Muscle layer of colon (tissue), 2 donors: ENCODE measurements at regions not wholly inside any gene's neighbourhood (a gene's known extent, or its start where the extent isn't known, plus 50 kb on each side); places are given as distances from the start of the nearest gene placed in this dataset.
"Not testable (repeated sequence)": the region's sequence is repeated elsewhere in the genome, so short reads cannot be mapped to it uniquely, and the experiment has no call there.

Experiments
- H3K27ac ChIP-seq: one replicate; pipeline ENCODE4 v1.7.0; 2013; ENCODE audit warnings: low read depth, mild to moderate bottlenecking, low read length, moderate library complexity
- H3K27me3 ChIP-seq, 2 donors: one replicate each; pipeline ENCODE4 v1.7.0; 2013; ENCODE audit warnings: low read length in 2 of 2, mild to moderate bottlenecking in 2 of 2; ENCODE audit not compliant: insufficient read depth in 2 of 2, control insufficient read depth in 1 of 2
- H3K36me3 ChIP-seq: one replicate; pipeline ENCODE4 v1.7.0; 2013; ENCODE audit warnings: mild to moderate bottlenecking, low read length; ENCODE audit not compliant: insufficient read depth
- H3K4me1 ChIP-seq: one replicate; pipeline ENCODE4 v1.7.0; 2013; ENCODE audit warnings: mild to moderate bottlenecking, low read length; ENCODE audit not compliant: insufficient read depth
- H3K4me3 ChIP-seq, 2 donors: one replicate each; pipeline ENCODE4 v1.7.0; 2013; ENCODE audit warnings: low read length in 2 of 2, low read depth in 1 of 2, mild to moderate bottlenecking in 1 of 2, moderate library complexity in 1 of 2
- H3K9ac ChIP-seq: one replicate; pipeline ENCODE4 v1.7.0; 2013; ENCODE audit warnings: low read length
- H3K9me3 ChIP-seq: one replicate; pipeline ENCODE4 v1.7.0; 2013; ENCODE audit warnings: mild to moderate bottlenecking, low read length
- donor health status: abdominal sarcoma.
- donor health status: Adenocarcinoma of cecum.

GRCh38 chr7:81053623-81054022 is 134.8 kb upstream of the SEMA3C start:
- no peaks in the 10 kb centered on the region for H3K4me1 ChIP-seq
- no peaks in the 10 kb centered on the region for H3K27me3 ChIP-seq
- no peaks in the 10 kb centered on the region for H3K36me3 ChIP-seq
- H3K4me3 ChIP-seq: no peak overlapping the region
- no peak overlapping the region for H3K27ac ChIP-seq
- no peak overlapping the region for H3K9ac ChIP-seq
- H3K9me3 ChIP-seq: no peaks in the 10 kb centered on the region

- Histone ChIP-seq H3K36me3 (no peaks in the 10 kb centered on the region), H3K9me3 (peaks cover 2% of the 10 kb centered on the region), H3K27me3 (no peaks in the 10 kb centered on the region), H3K27ac (no peak overlapping the region), H3K4me1 (no peaks in the 10 kb centered on the region), H3K9ac (no peak overlapping the region), H3K4me3 (no peak overlapping the region)
Measured at GRCh38 chr7:81051811-81052413, 133.1 kb upstream of the SEMA3C start.

GRCh38 chr7:81045491-81046030 is 126.7 kb upstream of the SEMA3C start:
- Histone ChIP-seq H3K27ac (no peak overlapping the region), H3K27me3 (no peaks in the 10 kb centered on the region)

DNA sequence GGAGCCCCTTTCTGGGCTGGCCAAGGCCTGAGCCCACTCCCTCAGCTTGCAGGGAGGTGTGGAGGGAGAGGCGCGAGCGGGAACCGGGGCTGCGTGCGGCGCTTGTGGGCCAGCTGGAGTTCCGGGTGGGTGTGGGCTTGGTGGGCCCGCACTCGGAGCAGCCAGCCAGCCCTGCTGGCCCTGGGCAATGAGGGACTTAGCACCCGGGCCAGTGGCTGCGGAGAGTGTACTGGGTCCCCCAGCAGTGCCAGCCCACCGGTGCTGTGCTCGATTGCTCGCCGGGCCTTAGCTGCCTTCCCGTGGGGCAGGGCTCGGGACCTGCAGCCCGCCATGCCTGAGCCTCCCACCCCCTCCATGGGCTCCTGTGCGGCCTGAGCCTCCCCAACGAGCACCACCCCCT is 123.8 kb upstream of the SEMA3C start:
- not testable (repeated sequence) for H3K9ac ChIP-seq, H3K4me1 ChIP-seq, H3K4me3 ChIP-seq, H3K27me3 ChIP-seq, H3K27ac ChIP-seq, H3K36me3 ChIP-seq, H3K9me3 ChIP-seq

More at GRCh38 chr7:81045491-81046030, 126.7 kb upstream of the SEMA3C start:
- Histone ChIP-seq H3K9me3 (peaks cover 7% of the 10 kb centered on the region), H3K36me3 (no peaks in the 10 kb centered on the region), H3K4me3 (no peak overlapping the region), H3K9ac (no peak overlapping the region), H3K4me1 (no peaks in the 10 kb centered on the region)

GRCh38 chr7:81040496-81040895 is 121.6 kb upstream of the SEMA3C start:
- Histone ChIP-seq H3K4me3 (no peak overlapping the region), H3K36me3 (no peaks in the 10 kb centered on the region), H3K27ac (no peak overlapping the region), H3K4me1 (no peaks in the 10 kb centered on the region), H3K9me3 (no peaks in the 10 kb centered on the region), H3K27me3 (no peaks in the 10 kb centered on the region), H3K9ac (no peak overlapping the region)

DNA sequence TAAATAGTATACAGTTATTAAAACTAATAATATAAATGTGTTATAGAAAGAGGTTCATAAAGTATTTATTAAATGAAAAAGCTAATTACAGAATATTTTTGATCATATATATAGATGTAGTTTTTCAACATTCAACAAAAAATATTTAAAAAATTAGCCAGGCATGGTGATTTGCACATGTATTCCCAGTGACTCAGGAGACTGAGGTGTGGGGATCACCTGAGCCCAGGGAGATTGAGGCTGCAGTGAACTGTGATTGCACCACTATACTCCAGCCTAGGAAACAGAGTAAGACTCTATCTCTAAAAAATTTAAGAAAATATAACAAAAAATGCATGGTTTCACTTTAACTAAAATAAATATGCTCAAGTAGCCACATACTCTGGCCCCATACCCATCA is 118.0 kb upstream of the SEMA3C start:
- Histone ChIP-seq H3K4me1 (no peaks in the 10 kb centered on the region), H3K36me3 (no peaks in the 10 kb centered on the region), H3K4me3 (no peak overlapping the region), H3K9ac (no peak overlapping the region), H3K27me3 (no peaks in the 10 kb centered on the region), H3K9me3 (no peaks in the 10 kb centered on the region), H3K27ac (no peak overlapping the region)

- Histone ChIP-seq H3K4me3 (no peak overlapping the region), H3K27ac (no peak overlapping the region), H3K4me1 (no peaks in the 10 kb centered on the region), H3K9me3 (no peaks in the 10 kb centered on the region), H3K36me3 (no peaks in the 10 kb centered on the region), H3K27me3 (no peaks in the 10 kb centered on the region), H3K9ac (no peak overlapping the region)
Measured at GRCh38 chr7:81036057-81036456, 117.2 kb upstream of the SEMA3C start.

- H3K4me1 ChIP-seq: no peaks in the 10 kb centered on the region
- H3K9me3 ChIP-seq: no peaks in the 10 kb centered on the region
- no peaks in the 10 kb centered on the region for H3K36me3 ChIP-seq
- H3K4me3 ChIP-seq: no peak overlapping the region
- H3K27ac ChIP-seq: no peak overlapping the region
- H3K27me3 ChIP-seq: no peaks in the 10 kb centered on the region
- H3K9ac ChIP-seq: no peak overlapping the region
Measured at GRCh38 chr7:81031996-81032395, 113.1 kb upstream of the SEMA3C start.

DNA sequence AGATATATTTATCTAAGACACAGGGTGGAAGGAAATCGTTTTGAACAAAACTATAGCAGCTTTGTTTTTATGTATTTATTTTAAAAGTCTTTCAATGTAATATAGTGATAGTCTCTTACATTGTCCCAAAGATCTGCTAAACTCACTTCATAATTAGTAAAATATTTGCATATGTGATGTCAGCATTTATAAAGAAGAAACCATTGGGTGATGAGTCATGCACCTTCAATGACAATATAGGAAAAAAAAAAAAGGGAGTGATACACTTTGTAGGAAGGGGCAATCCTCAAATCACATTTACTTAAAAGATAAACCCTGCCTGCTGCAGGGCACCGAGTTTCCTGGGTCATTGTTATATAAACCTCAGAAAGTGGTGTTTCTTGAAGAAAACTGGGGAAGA is 112.4 kb upstream of the SEMA3C start:
- Histone ChIP-seq H3K27me3 (no peaks in the 10 kb centered on the region), H3K4me1 (no peaks in the 10 kb centered on the region), H3K9ac (no peak overlapping the region), H3K9me3 (no peaks in the 10 kb centered on the region), H3K27ac (no peak overlapping the region), H3K36me3 (no peaks in the 10 kb centered on the region), H3K4me3 (no peak overlapping the region)

- H3K27ac ChIP-seq: no peak overlapping the region
- H3K4me3 ChIP-seq: no peak overlapping the region
- H3K9ac ChIP-seq: no peak overlapping the region
- no peaks in the 10 kb centered on the region for H3K27me3 ChIP-seq
- no peaks in the 10 kb centered on the region for H3K9me3 ChIP-seq
- H3K4me1 ChIP-seq: no peaks in the 10 kb centered on the region
- H3K36me3 ChIP-seq: no peaks in the 10 kb centered on the region
Measured at GRCh38 chr7:81030472-81030871, 111.6 kb upstream of the SEMA3C start.

- Histone ChIP-seq H3K9me3 (no peaks in the 10 kb centered on the region), H3K4me3 (no peak overlapping the region), H3K9ac (no peak overlapping the region), H3K36me3 (no peaks in the 10 kb centered on the region), H3K27me3 (no peaks in the 10 kb centered on the region), H3K4me1 (no peaks in the 10 kb centered on the region), H3K27ac (no peak overlapping the region)
Measured at GRCh38 chr7:81029511-81029910, 110.7 kb upstream of the SEMA3C start.

- Histone ChIP-seq H3K4me3 (no peak overlapping the region), H3K4me1 (no peaks in the 10 kb centered on the region), H3K9ac (no peak overlapping the region), H3K9me3 (no peaks in the 10 kb centered on the region), H3K27ac (no peak overlapping the region), H3K36me3 (no peaks in the 10 kb centered on the region), H3K27me3 (no peaks in the 10 kb centered on the region)
Measured at GRCh38 chr7:81025360-81025759, 106.5 kb upstream of the SEMA3C start.
